ENCODE measurements at regions not wholly inside any gene's neighbourhood (a gene's known extent, or its start where the extent isn't known, plus 50 kb on each side); places are given as distances from the start of the nearest gene placed in this dataset.

DNA sequence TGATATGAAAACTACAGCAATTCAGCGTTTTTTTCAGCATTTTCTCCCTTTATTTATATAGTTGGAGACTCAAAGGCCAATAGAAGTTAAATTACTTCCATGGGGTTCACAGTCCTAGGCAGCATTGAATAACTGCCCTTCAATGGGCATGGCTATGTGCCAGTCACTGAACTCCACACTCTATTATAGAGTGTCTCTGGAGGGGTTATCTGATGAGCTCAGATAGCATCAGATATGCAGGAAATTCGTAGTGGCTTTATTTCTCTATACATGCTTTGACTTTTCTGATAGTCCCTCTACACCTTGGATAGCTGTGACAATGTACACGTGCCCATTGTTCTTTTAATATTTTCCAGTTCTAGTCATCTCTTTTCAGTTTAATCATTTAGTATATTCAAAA lies 396.9 kb upstream of the CBLB start:
- no peak for TF ChIP-seq CTCF (conservative IDR thresholded peaks at IDR 0.05 in 1 of 2, IDR thresholded peaks at IDR 0.05 in 1 of 2; ENCODE audit: extremely low read depth in 1 of 2, insufficient read depth in 1 of 2, low read depth in 1 of 2, low read length in 2 of 2)
- TF ChIP-seq EZH2 (IDR thresholded peaks at IDR 0.05; ENCODE audit: borderline replicate concordance, low read length) = no peak

Measured in mammary epithelial cell (primary cell).